HL-60 (cell line): ENCODE measurements at regions not wholly inside any gene's neighbourhood (a gene's known extent, or its start where the extent isn't known, plus 50 kb on each side); places are given as distances from the start of the nearest gene placed in this dataset.
"Not testable (repeated sequence)": the region's sequence is repeated elsewhere in the genome, so short reads cannot be mapped to it uniquely, and the experiment has no call there.

Experiments
- DNase-seq, 2 experiments: peaks; one replicate each; pipeline ENCODE4 v3.0.0-alpha.2; 2010 to 2020; ENCODE audit warnings: low read depth in 1 of 2, low spot score in 1 of 2
- H3K27ac ChIP-seq: fragments of 250-450 bp; sonication (Bioruptor Pico); replicated peaks from 2 replicates; pipeline ENCODE4 v1.5.1; 2020; ENCODE audit warnings: mild to moderate bottlenecking, moderate library complexity
- H3K27me3 ChIP-seq: fragments of 250-450 bp; sonication (Bioruptor Pico); 2 replicates; pipeline ENCODE4 v1.5.1; 2021; ENCODE audit warnings: mild to moderate bottlenecking, moderate library complexity; ENCODE audit not compliant: insufficient read depth, poor library complexity, severe bottlenecking
- H3K4me3 ChIP-seq: replicated peaks from 2 replicates; pipeline ENCODE4 v1.5.1; 2011; ENCODE audit warnings: mild to moderate bottlenecking, control low read depth, low read length; ENCODE audit not compliant: insufficient read depth

DNA sequence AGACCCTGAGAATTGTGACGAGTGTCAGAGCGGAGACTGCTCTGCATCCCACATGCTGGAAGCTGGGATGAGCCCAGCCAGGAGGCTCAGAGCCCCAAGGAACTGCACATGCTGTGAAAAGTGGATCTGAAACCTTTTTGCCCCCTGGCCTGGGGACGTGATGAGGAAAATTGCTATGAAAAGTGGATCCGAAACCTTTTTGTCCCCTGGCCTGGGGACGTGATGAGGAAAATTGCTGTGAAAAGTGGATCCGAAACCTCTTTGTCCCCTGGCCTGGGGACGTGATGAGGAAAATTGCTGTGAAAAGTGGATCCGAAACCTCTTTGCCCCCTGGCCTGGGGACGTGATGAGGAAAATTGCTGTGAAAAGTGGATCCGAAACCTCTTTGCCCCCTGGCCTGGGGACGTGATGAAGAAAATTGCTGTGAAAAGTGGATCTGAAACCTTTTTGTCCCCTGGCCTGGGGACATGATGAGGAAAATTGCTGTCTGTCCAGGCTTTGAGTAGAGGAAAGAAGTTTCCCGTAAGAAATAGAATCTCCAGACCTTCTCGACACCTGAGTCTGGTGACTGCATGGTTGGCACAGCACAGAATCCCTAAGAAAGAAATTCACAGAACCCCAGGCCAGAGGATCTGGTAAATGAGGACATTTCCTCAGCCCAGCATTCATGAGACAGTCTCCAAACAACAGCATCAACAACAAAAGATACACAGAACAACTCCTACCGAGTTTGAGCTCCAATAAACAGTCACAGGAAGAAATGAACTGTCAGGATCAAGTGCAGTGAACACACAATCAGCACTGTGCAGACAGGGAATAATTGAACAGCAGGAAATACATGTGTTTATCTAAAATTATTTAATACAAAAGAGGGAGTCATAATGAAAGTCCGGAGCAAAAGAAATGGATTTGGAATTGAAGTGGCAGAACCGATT is 188.8 kb downstream of the LAT start:
- not testable (repeated sequence) for H3K4me3 ChIP-seq, H3K27ac ChIP-seq, H3K27me3 ChIP-seq, DNase-seq

- H3K27me3 ChIP-seq, DNase-seq, H3K4me3 ChIP-seq, H3K27ac ChIP-seq: not testable (repeated sequence)
Measured at GRCh38 chr16:29172098-29172724, 187.4 kb downstream of the LAT start.

GRCh38 chr16:29171296-29171695 is 186.4 kb downstream of the LAT start:
- H3K4me3 ChIP-seq = not testable (repeated sequence)

DNA sequence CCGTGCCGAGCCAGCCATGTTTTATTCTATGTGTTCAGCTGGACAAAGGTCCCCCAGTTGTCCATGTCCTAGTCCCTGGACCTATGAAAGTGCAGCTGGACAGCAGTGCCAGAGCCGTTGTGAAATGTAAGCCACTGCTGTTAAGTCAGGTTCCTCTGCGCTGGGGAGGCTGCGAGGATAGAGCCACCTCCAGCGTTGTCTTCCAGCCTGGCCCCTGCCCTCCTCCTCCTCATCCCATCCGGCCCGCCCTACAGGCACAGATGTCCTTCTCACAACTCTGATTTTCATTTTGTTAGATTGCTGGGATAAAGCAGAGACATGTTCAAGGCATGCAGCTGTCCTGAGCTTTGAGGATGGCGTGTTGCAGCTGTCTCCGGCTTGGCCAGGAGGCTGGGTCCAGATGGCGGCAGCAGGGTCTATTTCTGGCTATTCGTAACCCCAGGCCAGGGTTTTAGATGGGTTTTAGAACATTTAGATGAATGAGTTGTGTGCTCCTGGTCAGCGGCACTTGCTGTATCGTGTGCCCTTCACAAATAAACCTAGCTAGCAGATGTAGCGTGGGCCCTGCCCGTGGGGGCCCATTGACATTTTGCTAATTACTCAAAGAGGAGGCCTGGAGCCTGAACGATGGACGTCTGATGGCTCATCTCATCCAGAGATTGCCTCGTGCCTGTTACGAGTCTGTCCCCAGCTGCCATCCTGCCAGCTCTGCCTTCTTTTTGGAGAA is 185.7 kb downstream of the LAT start:
- DNase-seq, H3K27me3 ChIP-seq, H3K27ac ChIP-seq, H3K4me3 ChIP-seq: not testable (repeated sequence)

More at GRCh38 chr16:29171296-29171695, 186.4 kb downstream of the LAT start:
- H3K27ac ChIP-seq, H3K27me3 ChIP-seq, DNase-seq: not testable (repeated sequence)

DNA sequence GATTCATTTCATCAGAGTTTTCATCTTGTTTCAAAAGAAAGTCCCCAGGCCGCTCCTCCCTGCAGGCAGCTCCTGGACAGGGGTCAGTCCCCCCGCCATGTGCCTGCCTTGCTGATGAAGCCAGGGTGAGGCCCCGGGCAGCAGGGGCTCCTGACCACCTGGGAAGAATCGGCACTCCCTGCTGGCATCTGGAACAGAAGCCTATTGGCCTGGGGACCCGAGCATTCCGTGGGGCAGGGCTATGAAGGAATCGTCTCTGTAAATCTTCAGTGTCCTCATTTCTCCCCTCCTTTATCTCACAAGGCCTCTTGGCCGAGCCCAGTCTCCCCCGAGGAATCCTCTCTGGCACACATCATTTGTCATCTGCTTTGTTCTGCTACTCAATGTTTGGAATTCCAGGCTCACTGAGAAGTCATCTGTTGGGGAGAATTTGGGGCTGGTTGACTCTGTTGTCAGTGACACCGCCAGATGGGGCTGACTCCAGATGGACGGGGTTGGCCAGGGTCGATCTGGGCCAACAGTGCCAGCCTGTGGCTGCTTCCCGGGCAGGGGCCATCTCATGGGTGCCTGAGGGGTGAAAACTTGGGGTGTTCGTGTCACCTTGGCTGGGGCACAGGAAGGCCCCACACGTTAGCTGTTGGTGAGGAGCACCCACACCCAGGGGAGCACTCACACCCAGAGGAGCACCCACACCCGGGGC is 184.6 kb downstream of the LAT start:
- H3K27me3 ChIP-seq, H3K4me3 ChIP-seq, H3K27ac ChIP-seq, DNase-seq: not testable (repeated sequence)

DNA sequence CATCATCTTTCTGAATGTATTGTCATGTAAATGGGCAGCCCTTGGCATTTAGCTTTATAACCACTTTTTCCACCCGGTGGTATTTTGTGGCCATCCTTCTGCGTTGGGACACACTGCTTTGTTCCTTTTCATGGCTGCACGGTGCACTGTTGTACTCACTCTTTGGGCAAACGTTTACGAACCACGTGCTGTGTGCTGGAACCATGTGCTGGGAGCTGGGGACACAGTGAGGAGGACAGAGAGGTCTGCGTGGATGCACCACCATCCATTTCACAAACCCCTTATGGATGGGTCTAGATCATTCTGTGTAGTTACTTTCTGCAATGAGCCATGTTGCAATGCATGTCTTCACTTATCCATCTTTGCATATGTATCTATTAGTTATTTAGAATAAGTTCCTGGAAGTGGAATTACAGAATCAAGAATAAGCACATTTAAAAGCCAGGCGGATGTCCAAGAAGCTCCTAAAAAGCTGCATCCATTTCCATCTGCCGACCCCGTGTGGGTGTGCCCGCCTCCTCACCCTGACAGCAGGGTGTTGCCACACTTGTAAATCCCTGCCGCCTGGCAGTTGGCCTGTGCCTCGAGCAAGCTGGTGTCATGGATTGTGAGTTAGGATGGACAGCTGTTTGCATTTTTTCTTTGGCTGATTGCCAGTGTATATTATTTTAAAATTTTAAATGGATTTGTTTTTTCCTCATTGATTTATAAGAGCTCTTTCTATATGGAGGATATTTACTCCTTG is 183.8 kb downstream of the LAT start:
- H3K27me3 ChIP-seq, H3K4me3 ChIP-seq, DNase-seq, H3K27ac ChIP-seq: not testable (repeated sequence)

DNA sequence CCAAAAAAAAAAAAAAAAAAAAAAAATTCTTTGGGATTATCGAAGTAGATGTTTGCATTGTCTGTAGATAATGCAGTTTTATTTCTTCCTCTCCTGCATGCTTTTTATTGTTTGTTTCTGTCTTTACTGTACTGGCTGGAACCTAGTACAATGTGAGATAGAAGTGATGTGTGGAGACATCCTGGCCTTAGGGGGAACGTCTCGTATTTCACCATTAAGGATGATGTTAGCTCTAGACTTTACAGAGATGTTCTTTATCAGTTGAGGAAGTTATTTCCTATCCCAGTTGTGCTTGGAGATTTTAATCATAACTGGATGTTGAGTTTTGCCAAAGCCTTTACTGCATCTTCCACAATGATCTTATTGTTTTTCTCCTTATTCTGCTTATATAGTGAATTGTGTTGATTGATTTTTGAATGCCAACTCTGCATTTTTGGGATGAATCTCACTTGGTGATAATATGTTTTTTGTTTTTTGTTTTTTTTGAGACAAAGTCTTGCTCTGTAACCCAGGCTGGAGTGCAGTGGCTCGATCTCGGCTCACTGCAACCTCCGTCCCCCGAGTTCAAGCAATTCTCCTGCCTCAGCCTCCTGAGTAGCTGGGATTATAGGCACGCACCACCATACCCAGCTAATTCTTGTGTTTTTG is 179.7 kb downstream of the LAT start:
- not testable (repeated sequence) for DNase-seq, H3K27me3 ChIP-seq, H3K4me3 ChIP-seq, H3K27ac ChIP-seq

DNA sequence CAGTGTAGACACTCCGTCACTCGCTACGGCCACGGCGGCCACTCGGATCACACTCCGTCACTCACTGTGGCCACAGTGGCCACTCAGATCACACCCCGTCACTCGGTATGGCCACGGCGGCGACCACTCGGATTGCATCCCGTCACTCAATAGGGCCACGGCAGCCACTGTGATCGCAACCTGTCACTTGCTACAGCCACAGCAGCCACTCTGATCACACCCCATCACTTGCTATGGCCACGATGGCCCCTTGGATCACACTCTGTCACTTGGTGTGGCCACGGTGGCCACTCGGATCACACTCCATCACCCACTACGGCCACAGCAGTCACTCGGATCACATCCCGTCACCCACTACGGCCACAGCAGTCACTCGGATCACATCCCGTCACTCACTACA is 175.3 kb downstream of the LAT start:
- H3K27ac ChIP-seq, DNase-seq, H3K4me3 ChIP-seq, H3K27me3 ChIP-seq: not testable (repeated sequence)

DNA sequence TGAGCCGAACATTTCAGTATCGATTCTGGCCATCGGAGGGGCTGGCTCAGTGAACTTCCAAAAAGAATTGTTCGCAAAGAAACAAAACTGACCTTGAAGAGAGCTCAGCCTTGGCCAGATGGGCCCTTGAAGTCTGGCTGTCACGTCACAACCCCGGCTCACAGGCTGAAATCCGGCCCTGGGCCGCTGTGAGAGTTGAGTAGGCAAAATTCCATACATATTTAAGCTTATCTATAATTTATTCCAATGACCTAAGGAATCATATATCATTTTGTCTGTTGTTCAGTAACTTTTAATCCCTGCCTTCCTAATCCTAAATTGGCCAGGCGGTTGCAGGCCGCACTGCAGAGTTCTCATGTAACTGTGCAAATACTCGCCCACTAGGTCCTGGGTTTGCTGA is 174.8 kb downstream of the LAT start:
- not testable (repeated sequence) for H3K27ac ChIP-seq, H3K27me3 ChIP-seq, H3K4me3 ChIP-seq, DNase-seq
